GM23338 (cell line): ENCODE measurements at regions not wholly inside any gene's neighbourhood (a gene's known extent, or its start where the extent isn't known, plus 50 kb on each side); places are given as distances from the start of the nearest gene placed in this dataset.

Experiments
- ATAC-seq: fragments of 200-7000 bp; cut with Tn5 transposase; 3 replicates; pipeline ENCODE4 v1.9.1; 2020
- DNase-seq: peaks from one replicate; pipeline ENCODE4 v3.0.0-alpha.2; 2015; ENCODE audit warnings: low spot score
- H2AFZ ChIP-seq: fragments of 200-600 bp; sonication (generic); 2 replicates; pipeline ENCODE4 v1.8.0; 2016; ENCODE audit warnings: antibody characterized with exemption, mild to moderate bottlenecking, moderate library complexity
- H3F3A ChIP-seq: fragments of 200-600 bp; sonication (generic); replicated peaks from 2 replicates; pipeline ENCODE4 v1.8.0; 2017; ENCODE audit warnings: antibody characterized with exemption, mixed run types, low read depth
- H3K27ac ChIP-seq: fragments of 200-600 bp; sonication (generic); 2 replicates; pipeline ENCODE4 v1.6.1; 2016; ENCODE audit warnings: low read depth
- H3K27me3 ChIP-seq: fragments of 200-600 bp; sonication (generic); 2 replicates; pipeline ENCODE4 v1.8.0; 2016; ENCODE audit warnings: mild to moderate bottlenecking, mixed run types, moderate library complexity; ENCODE audit not compliant: insufficient read depth
- H3K36me3 ChIP-seq: fragments of 200-600 bp; sonication (generic); 2 replicates; pipeline ENCODE4 v1.8.0; 2016; ENCODE audit warnings: mild to moderate bottlenecking; ENCODE audit not compliant: insufficient read depth
- H3K4me1 ChIP-seq: fragments of 200-600 bp; sonication (generic); 2 replicates; pipeline ENCODE4 v1.8.0; 2016; ENCODE audit warnings: mild to moderate bottlenecking, moderate library complexity; ENCODE audit not compliant: insufficient read depth
- H3K4me2 ChIP-seq: fragments of 200-600 bp; sonication (generic); 2 replicates; pipeline ENCODE4 v1.7.1; 2017; ENCODE audit warnings: mixed run types
- H3K4me3 ChIP-seq: fragments of 200-600 bp; sonication (generic); 2 replicates; pipeline ENCODE4 v1.6.1; 2016; ENCODE audit warnings: mixed run types
- H3K79me2 ChIP-seq: fragments of 200-600 bp; sonication (generic); replicated peaks from 2 replicates; pipeline ENCODE4 v1.8.0; 2017; ENCODE audit warnings: mild to moderate bottlenecking; ENCODE audit not compliant: insufficient read depth
- H3K9me2 ChIP-seq: fragments of 200-600 bp; sonication (generic); 2 replicates; pipeline ENCODE4 v1.8.0; 2017; ENCODE audit not compliant: insufficient read depth
- H4K20me1 ChIP-seq: fragments of 200-600 bp; sonication (generic); replicated peaks from 2 replicates; pipeline ENCODE4 v1.8.0; 2017; ENCODE audit warnings: mild to moderate bottlenecking; ENCODE audit not compliant: insufficient read depth
- H3K27ac Mint-ChIP-seq: 2 replicates; pipeline ENCODE4 v1.8.0; 2020; ENCODE audit warnings: inconsistent platforms, mild to moderate bottlenecking, moderate library complexity, mixed read lengths
- H3K27me3 Mint-ChIP-seq: 3 replicates; pipeline ENCODE4 v1.8.0; 2022; ENCODE audit warnings: low read depth, mild to moderate bottlenecking, moderate library complexity, mixed read lengths, inconsistent platforms; ENCODE audit not compliant: insufficient read depth, poor library complexity
- H3K36me3 Mint-ChIP-seq: 3 replicates; pipeline ENCODE4 v1.8.0; 2021; ENCODE audit warnings: low read depth, mild to moderate bottlenecking, inconsistent platforms, moderate library complexity, mixed read lengths
- H3K4me1 Mint-ChIP-seq: 3 replicates; pipeline ENCODE4 v1.8.0; 2020; ENCODE audit warnings: mild to moderate bottlenecking, inconsistent platforms, mixed read lengths
- H3K4me3 Mint-ChIP-seq: 3 replicates; pipeline ENCODE4 v1.8.0; 2021; ENCODE audit warnings: moderate library complexity, mild to moderate bottlenecking, inconsistent platforms, mixed read lengths
- H3K9me3 Mint-ChIP-seq: 3 replicates; pipeline ENCODE4 v1.8.0; 2020; ENCODE audit warnings: moderate library complexity, mild to moderate bottlenecking, inconsistent platforms, mixed read lengths
- CREB1 ChIP-seq: fragments of 250-450 bp; sonication (Bioruptor Pico); IDR thresholded peaks from 2 replicates; pipeline ENCODE4 v1.5.0; 2020; ENCODE audit warnings: low read depth, mild to moderate bottlenecking, moderate library complexity
- CTCF ChIP-seq, 2 experiments: fragments of 200-600 bp in 1 of 2; sonication (generic) in 1 of 2; conservative IDR thresholded peaks; 2 replicates each; pipeline versions ENCODE4 v1.5.1 to v1.6.1; 2016 to 2017; ENCODE audit warnings: antibody characterized with exemption in 2 of 2, low read depth in 2 of 2, mild to moderate bottlenecking in 2 of 2, moderate library complexity in 1 of 2
- EZH2 ChIP-seq: fragments of 200-600 bp; sonication (generic); IDR thresholded peaks from one replicate; pipeline ENCODE4 v1.8.0; 2017; ENCODE audit warnings: antibody characterized with exemption, mild to moderate bottlenecking, low read depth; ENCODE audit not compliant: unreplicated experiment
- EZH2phosphoT487 ChIP-seq: fragments of 200-600 bp; sonication (generic); IDR thresholded peaks from one replicate; pipeline ENCODE4 v1.8.1; 2018; ENCODE audit warnings: antibody characterized with exemption; ENCODE audit not compliant: unreplicated experiment
- JUNB ChIP-seq: IDR thresholded peaks from one replicate; pipeline ENCODE4 v1.6.1; 2016; ENCODE audit warnings: antibody characterized with exemption; ENCODE audit not compliant: unreplicated experiment
- NANOG ChIP-seq: IDR thresholded peaks from 2 replicates; pipeline ENCODE4 v1.6.1; 2016; ENCODE audit warnings: antibody characterized with exemption, borderline replicate concordance
- POLR2AphosphoS5 ChIP-seq: IDR thresholded peaks from 2 replicates; pipeline ENCODE4 v1.6.1; 2016; ENCODE audit warnings: antibody characterized with exemption, low read depth
- STAT1 ChIP-seq: IDR thresholded peaks from one replicate; pipeline ENCODE4 v1.6.1; 2016; ENCODE audit warnings: antibody characterized with exemption; ENCODE audit not compliant: unreplicated experiment
- ZNF114 ChIP-seq: fragments of 250-450 bp; sonication (Bioruptor Pico); IDR thresholded peaks from 2 replicates; pipeline ENCODE4 v1.5.0; 2020; ENCODE audit warnings: mild to moderate bottlenecking, moderate library complexity
- ZNF331 ChIP-seq: fragments of 250-450 bp; sonication (Bioruptor Pico); IDR thresholded peaks from 2 replicates; pipeline ENCODE4 v1.5.0; 2020; ENCODE audit warnings: low read depth, mild to moderate bottlenecking, moderate library complexity
- ZNF462 ChIP-seq: fragments of 250-450 bp; sonication (Bioruptor Pico); IDR thresholded peaks from 2 replicates; pipeline ENCODE4 v1.5.0; 2020; ENCODE audit warnings: mild to moderate bottlenecking, moderate library complexity
- TF ChIP-seq, protein P1 (sequence below): IDR thresholded peaks from 2 replicates; pipeline ENCODE4 v1.6.1; 2016; ENCODE audit warnings: antibody characterized with exemption

DNA sequence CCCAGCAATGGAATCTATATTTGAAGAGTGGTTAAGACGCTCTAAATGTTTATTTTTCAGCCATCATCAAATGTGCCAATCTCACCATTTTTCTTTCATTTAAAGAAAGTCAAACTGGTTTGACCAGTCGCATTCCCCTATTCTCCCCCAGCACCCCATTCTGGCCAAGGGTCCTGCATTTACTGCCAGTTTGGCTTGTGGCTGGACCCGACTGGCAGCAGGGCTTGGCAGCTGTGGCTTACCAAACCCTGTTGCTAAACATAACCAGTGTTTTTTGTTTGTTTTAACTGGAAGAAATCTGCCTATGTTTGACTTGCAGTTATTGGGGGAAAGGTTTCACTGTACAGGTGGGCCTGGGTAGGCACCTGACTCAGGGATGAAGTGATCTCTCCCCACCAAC, 116.3 kb downstream of the CYP26A1 start:
- DNase-seq (no peak), ATAC-seq (no peak)
- Histone ChIP-seq H3K79me2 (no peaks in the 10 kb centered on the region), H3K9me2 (0 out of 2 replicates have a peak, but pooled peaks cover 2% of the 10 kb centered on the region), H3K4me1 (peaks cover 8% of the 10 kb centered on the region), H3K27ac (no peak overlapping the region), H3K4me3 (no peak overlapping the region), H4K20me1 (no peaks in the 10 kb centered on the region), H3K36me3 (no peaks in the 10 kb centered on the region), H3F3A (no peaks in the 10 kb centered on the region), H3K4me2 (no peak overlapping the region), H2AFZ (peak overlapping the region; percentile 63), H3K27me3 (no peaks in the 10 kb centered on the region)
- Mint-ChIP-seq H3K9me3 (no peaks in the 10 kb centered on the region), H3K27me3 (peaks cover 5% of the 10 kb centered on the region), H3K4me3 (no peak overlapping the region), H3K4me1 (peaks cover 15% of the 10 kb centered on the region), H3K36me3 (no peaks in the 10 kb centered on the region), H3K27ac (peak overlapping the region; percentile 43; the same call in 1 of the 2 replicates)
- no peak for TF ChIP-seq STAT1
- no peak for TF ChIP-seq JUNB
- TF ChIP-seq ZNF331 (CRISPR knock-in tag): no peak
- TF ChIP-seq, protein P1, sequence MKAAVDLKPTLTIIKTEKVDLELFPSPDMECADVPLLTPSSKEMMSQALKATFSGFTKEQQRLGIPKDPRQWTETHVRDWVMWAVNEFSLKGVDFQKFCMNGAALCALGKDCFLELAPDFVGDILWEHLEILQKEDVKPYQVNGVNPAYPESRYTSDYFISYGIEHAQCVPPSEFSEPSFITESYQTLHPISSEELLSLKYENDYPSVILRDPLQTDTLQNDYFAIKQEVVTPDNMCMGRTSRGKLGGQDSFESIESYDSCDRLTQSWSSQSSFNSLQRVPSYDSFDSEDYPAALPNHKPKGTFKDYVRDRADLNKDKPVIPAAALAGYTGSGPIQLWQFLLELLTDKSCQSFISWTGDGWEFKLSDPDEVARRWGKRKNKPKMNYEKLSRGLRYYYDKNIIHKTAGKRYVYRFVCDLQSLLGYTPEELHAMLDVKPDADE: no peak
- TF ChIP-seq NANOG: no peak
- no peak for TF ChIP-seq CREB1
- no peak for TF ChIP-seq CTCF (conservative IDR thresholded peaks at IDR 0.05; ENCODE audit: low read depth in 2 of 2)
- TF ChIP-seq POLR2AphosphoS5: no peak

DNA sequence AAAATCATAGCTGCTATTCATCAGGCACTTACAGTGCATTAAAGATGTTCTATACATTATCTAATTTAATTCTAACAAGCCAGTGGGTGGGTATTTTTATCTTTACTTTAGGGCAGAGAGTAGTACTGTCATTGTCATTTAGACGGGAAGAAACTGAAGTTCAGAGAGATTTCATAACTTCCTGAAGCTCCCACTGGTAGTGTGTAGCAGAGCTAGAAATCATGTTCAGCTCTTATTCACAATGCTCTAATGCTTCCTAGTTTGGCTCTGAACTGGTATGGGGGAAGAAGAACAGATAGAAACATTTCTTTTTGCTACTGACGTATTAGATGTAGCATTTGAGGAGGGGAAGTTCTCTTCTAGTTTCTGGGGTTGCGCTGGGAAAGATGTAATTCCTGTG, 116.7 kb downstream of the CYP26A1 start:
- H3F3A ChIP-seq: no peaks in the 10 kb centered on the region
- Mint-ChIP-seq H3K27ac (no peak overlapping the region), H3K27me3 (peaks cover 5% of the 10 kb centered on the region), H3K4me1 (peaks cover 15% of the 10 kb centered on the region), H3K36me3 (no peaks in the 10 kb centered on the region), H3K9me3 (no peaks in the 10 kb centered on the region), H3K4me3 (no peak overlapping the region)
- H3K9me2 ChIP-seq: 0 out of 2 replicates have a peak, but pooled peaks cover 2% of the 10 kb centered on the region
- peaks cover 8% of the 10 kb centered on the region for H3K4me1 ChIP-seq
- H3K27ac ChIP-seq: no peak overlapping the region
- no peak for DNase-seq
- no peaks in the 10 kb centered on the region for H4K20me1 ChIP-seq
- no peaks in the 10 kb centered on the region for H3K79me2 ChIP-seq
- no peak for ATAC-seq
- H3K4me3 ChIP-seq: no peak overlapping the region
- H2AFZ ChIP-seq: peak overlapping the region; percentile 63
- H3K36me3 ChIP-seq: no peaks in the 10 kb centered on the region
- no peak overlapping the region for H3K4me2 ChIP-seq
- no peaks in the 10 kb centered on the region for H3K27me3 ChIP-seq
- TF ChIP-seq, protein P1: no peak
- TF ChIP-seq ZNF462 (CRISPR knock-in tag) (no peak), ZNF114 (CRISPR knock-in tag) (no peak), POLR2AphosphoS5 (no peak), CREB1 (no peak), NANOG (no peak), JUNB (no peak), EZH2 (no peak), EZH2phosphoT487 (no peak)
